GM08714 (cell line): ENCODE measurements at regions not wholly inside any gene's neighbourhood (a gene's known extent, or its start where the extent isn't known, plus 50 kb on each side); places are given as distances from the start of the nearest gene placed in this dataset.
"Not testable (repeated sequence)": the region's sequence is repeated elsewhere in the genome, so short reads cannot be mapped to it uniquely, and the experiment has no call there.

ENCODE experiments used
- H3K4me3 ChIP-seq: fragments of 200-500 bp; sonication (Bioruptor generic); 2 replicates; pipeline ENCODE4 v1.5.1; 2014; ENCODE audit warnings: mild to moderate bottlenecking, low read length, inconsistent platforms
- ZNF274 ChIP-seq: IDR thresholded peaks from 2 replicates; pipeline ENCODE4 v1.6.1; 2012; ENCODE audit warnings: mild to moderate bottlenecking, low read depth, low read length

DNA sequence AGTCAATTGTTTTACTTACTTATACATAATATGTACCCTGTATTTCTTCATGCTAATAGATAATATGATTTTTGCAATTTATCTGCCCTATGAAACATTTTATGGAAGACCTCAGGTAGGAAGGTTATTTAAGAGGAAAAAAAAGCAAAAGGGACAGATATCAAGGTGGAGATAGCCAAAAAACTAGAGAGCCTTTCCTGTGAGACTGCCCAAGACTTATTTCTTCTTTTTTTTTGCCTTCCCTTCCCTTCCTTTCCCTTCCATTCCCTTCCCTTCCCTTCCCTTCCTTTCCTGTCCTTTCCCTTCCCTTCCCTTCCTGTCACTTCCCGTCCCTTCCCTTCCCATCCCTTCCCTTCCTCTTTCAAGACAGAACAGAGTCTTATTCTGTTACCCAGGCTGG lies 80.6 kb upstream of the HMCN1 start:
- TF ChIP-seq ZNF274 = no peak
- H3K4me3 ChIP-seq = no peak overlapping the region

DNA sequence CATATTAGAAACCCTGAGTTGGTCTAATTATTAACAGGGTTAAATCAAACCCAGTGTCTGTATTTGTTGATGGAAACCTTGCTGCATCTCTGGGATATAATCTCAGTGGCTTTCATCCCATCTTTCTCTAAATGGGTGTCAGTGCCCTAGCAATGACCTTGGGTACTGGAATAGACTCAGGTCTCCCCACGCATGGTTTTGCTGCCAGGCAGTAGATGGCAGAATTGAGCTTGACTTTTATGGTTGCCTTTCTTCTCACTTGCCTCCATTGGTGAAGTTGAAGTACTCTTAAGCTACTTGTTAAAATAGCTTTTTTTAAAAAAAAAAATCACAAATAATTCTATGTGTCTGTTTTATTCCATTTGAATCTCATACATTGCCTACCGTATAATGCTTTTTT lies 81.8 kb upstream of the HMCN1 start:
- no peak for TF ChIP-seq ZNF274
- no peak overlapping the region for H3K4me3 ChIP-seq

DNA sequence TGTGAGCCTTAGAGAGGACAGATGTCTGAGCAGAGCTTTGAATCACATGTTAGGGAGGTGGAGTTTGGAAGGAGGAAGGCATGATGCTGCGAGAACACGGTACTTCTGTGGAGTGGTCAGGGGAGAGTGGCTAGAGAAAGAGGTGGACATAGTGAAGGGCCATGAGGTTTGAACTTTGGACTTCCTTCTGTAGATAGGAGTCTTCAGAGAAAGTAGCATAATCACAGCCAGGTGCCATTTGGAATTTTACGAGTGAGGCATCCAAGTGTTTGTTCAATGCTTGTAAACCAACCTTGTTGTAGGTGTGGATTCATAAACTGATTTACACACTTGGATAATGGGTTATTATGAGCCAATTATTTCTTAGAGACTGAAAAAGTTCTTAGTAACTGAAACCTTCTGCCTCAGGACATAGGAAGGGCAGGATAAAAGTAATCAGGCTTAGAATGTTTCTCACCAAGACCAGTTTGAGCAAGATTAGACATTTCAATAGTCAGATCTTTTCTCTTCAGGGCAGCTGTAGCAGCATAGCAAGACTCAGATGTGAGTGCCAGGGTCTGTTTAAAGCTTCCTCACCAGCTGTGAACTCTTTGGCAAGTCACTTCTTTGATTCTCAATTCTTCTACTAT lies 83.5 kb upstream of the HMCN1 start:
- no peak overlapping the region for H3K4me3 ChIP-seq
- TF ChIP-seq ZNF274 = no peak

DNA sequence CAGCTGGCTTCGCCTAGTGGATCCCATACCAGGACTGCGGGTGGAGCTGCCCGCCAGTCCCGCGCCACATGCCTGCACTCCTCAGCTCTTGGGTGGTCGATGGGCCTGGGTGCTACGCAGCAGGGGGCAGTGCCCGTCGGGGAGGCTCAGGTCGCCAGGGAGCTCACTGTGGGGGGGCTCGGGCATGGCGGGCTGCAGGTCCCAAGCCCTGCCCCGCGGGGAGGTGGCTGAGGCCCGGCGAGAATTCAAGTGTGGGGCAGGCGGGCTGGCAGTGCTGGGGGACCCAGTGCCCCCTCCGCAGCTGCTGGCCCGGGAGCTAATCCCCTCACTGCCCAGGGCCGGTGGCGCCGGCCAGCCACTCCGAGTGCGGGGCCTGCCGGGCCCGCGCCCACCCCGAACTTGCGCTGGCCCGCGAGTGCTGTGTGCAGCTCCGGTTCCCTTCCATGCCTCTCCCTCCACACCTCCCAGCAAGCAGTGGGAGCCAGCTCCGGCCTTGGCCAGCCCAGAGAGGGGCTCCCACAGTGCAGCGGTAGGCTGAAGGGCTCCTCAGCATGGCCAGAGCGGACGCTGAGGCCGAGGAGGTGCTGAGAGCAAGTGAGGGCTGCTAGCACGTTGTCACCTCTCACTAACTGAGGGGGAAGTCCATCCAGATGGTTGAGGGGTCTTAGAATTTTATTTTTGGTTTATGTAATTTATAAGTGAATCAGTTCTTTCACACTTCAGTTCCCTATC lies 85.2 kb upstream of the HMCN1 start:
- H3K4me3 ChIP-seq = no peak overlapping the region
- no peak for TF ChIP-seq ZNF274

DNA sequence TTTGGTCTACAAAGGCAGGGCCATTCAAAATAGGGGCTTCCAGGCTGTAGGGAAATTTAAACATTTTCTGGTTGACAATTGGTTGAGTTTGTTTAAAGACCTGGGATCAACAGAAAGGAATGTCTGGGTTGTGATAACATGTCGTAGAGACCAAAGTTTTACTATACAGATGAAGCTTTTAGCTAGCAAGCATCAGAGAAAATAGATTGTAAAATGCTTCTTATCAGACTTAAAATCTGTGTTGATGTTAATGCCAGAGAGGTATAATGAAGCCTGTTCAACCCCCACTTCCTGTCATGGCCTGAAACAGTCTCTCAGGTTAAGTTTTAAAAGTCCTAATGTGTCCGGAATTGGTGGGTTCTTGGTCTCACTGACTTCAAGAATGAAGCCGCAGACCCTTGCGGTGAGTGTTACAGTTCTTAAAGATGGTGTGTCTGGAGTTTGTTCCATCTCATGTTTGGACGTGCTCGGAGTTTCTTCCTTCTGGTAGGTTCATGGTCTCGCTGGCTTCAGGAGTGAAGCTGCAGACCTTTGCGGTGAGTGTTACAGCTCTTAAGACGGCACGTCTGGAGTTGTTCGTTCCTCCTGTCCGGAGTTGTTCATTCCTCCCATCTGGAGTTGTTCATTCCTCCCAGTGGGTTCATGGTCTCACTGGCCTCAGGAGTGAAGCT lies 86.5 kb upstream of the HMCN1 start:
- H3K4me3 ChIP-seq = not testable (repeated sequence)

DNA sequence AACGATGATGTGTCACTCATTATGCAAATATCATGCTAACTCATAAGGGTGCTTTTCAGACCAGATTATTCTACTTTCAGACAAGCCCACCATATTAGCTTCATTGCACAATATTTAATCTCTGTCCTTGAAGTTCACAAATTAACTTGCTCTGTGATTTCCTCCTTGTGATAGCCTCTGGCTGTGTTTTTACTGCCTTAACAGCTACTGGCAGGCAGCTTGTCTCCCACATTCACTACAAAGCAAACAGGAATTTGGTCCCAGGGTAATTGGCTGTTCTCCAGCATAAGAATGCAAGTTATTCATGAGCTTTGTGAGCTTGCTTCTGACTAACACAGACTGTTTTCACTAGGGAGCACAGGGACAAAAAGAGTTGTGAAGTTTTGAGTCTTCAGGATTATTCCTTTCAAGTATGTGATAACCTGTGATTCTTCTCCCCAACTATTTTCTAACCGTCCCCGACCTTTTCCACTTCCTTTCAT lies 87.9 kb upstream of the HMCN1 start:
- TF ChIP-seq ZNF274 = no peak
- H3K4me3 ChIP-seq = no peak overlapping the region; the same call in 1 of the 2 replicates

DNA sequence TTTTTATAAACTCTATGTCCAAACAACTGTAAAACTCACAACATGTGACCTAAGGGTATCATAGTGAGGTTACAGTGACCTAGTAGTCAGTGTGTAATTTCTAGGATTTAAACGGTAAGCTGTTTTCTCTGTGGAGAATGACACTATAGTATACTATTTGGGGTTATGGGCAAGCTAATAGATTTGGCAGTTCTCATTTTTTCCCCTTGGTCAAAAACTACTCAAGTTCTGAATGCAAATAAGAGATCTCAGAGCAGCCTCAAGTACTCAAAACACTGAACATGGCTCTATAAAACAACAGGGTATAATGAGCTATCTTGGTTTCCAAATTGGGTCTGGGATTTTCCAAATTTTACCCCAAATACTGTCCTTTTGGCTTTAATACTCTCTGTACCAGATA lies 88.5 kb upstream of the HMCN1 start:
- no peak overlapping the region for H3K4me3 ChIP-seq
- no peak for TF ChIP-seq ZNF274

DNA sequence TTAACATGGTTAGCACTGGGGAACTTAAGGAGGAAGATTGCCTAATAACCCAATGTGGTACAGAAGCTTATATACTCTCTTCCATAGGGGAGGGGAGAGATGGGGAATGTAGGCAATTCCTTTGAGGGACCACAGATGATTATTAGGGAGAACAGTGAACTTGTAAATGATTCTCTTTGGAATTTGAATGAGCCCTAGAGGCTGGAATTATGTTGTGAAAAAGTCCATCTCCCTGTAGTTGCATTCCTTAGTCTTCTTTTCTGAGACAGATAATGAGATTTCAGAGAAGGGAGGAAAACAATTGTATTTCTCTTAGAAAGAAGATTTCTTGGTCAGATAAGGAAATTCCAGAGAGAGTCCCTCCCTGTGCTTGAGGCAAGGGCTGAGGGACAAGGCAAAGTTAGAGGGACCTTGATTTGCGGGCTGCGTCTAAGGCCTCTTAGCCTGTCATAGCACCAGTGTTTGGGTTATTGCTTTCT lies 89.0 kb upstream of the HMCN1 start:
- TF ChIP-seq ZNF274 = no peak
- no peak overlapping the region for H3K4me3 ChIP-seq

DNA sequence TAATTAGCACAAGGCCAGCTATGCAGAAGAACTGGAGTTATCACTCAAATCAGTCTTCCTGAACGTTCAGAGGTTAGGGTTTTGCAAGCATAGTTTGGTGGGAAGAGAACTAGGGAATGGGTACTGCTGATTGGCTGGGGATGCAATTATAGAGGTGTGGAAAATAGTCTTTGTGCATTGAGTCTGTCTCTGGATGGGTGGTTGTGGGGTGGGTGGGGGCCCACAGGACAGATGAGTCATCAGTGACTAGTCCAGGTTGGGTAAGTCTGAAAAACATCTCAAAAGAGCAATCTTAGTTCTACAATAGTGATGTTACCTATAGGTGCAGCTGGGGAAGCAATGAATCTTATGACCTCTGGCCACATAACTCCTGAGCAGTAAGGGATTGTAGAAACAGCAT lies 89.7 kb upstream of the HMCN1 start:
- no peak for TF ChIP-seq ZNF274
- no peak overlapping the region for H3K4me3 ChIP-seq

DNA sequence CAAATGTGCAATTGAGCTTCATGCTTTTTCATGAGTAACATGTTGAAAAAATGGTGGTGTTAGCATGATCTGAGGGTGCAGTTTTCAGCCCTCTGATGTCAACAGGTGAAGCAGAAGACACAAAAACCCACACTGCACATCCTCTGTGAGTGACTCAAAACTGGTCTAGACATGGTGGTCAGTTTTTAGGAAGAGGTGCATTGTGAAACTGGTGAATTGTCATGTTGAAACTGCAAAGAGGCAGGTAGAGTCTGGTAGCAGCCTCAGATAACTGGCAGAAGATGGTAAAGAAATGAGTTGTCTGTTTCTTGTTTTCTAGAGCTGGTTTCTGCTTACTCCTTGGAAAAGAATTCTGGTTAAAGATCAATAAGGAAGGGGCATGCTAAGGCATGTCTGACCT lies 97.3 kb upstream of the HMCN1 start:
- H3K4me3 ChIP-seq = no peak overlapping the region
- TF ChIP-seq ZNF274 = no peak

DNA sequence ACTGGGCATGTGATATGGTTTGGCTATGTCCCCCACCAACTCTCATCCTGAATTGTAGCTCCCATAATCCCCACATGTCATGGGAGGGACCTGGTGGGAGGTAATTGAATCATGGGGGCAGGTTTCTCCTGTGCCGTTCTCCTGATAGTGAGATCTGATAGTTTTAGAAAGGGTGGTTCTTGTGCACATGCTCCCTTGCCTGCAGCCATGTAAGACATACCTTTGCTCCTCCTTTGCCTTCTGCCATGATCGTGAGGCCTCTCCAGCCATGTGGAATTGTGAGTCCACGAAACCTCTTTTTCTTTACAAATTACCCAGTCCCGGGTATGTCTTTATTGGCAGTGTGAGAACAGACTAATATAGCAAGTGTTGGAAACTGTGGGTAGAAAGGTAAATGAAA lies 99.5 kb upstream of the HMCN1 start:
- TF ChIP-seq ZNF274 = no peak
- H3K4me3 ChIP-seq = no peak overlapping the region

DNA sequence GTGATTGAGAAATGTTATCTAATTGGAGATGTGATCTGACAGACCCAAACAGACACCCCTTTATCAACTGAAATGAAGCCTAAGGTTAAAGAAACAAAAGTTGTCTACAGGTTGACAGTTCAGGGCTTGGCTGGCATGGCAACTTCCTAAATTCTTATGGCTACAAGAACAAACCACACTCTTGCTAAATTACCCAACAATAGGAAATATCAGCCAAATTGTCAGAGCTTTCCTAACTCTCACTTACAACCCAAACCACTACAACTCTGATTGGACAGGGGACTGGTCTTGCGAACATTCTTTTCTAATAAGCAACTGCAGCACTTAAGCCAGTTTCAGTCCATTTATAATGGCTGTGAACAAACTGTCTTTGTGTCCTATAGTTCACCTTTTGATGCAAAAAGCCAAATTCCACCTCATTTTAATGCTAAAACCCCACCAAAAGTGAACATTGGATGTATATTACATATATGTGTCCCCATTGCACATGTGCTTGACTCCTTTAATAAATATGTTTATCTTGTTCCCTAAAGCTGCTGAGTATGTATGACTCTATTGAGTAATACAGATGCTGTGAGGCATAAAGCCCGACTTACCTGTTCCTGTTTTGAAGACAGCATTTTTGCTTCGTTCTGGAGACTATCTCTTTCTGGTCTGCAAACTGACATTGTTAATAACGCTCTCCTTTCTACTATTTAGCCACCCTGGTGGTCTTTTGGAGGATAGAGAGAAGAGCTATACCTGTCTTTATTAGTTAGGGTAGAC lies 101.3 kb upstream of the HMCN1 start:
- no peak for TF ChIP-seq ZNF274
- H3K4me3 ChIP-seq = no peak overlapping the region

DNA sequence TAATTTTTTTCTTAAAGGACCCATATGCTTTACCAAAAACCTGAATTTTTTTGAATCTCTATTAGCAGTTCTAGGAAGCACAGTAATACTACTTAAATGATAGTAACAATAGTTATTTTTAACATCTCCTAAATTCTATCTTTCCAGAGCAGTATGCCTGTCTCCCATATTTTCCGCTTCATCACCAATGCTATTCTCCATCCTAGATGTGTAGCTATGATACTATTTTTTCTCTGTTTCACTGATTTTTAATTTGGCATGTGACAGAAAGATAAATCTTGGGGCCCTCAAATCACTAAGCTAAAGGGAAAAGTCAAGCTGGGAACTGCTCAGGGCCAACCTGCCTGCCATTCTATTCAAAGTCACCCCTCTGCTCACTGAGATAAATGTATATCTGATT lies 102.3 kb upstream of the HMCN1 start:
- no peak overlapping the region for H3K4me3 ChIP-seq

DNA sequence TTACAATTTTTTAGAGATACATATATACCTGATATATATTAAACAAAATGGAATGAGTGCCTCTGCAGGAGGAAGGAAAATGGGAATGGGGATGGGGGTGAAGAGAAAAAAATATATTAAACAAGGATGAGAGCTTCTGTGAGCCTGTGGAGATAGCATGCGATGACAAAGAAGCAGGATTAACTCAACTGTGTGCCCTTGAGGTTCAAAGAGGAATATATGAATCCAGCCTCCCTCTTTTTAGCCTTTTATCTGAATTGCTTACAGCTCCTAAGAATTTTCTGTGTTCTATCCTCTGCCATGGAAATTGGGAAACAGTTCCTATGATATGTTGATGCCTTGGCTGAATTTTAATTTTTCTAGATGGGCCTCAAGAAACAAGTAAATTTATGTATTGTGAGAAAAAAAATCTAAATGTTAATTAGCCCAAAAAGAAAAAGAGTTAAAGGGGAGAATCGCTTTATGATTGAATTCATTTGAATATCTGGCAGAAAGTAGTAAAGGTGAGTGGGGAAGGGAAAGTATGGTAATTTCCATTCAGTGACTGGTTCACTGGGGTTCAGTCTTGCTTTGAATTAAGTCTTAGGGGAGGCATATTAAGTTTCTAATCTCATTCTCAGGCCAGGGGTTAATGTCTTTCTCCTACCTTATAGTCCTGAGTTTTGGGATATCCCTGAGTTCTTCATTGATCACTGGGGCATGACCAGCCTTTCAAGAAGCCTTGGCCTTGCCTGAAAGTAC lies 106.3 kb upstream of the HMCN1 start:
- H3K4me3 ChIP-seq = no peak overlapping the region
- TF ChIP-seq ZNF274 = no peak

More for the DNA sequence above, 102.3 kb upstream of the HMCN1 start:
- TF ChIP-seq ZNF274 = no peak
